DOHH2 (cell line): ENCODE measurements at regions not wholly inside any gene's neighbourhood (a gene's known extent, or its start where the extent isn't known, plus 50 kb on each side); places are given as distances from the start of the nearest gene placed in this dataset.

Source experiments
- H3F3A ChIP-seq: fragments of 200-600 bp; sonication (generic), shearing (Covaris generic); 2 replicates; pipeline ENCODE4 v1.6.0; 2016; ENCODE audit warnings: antibody characterized with exemption, mild to moderate bottlenecking; ENCODE audit not compliant: control insufficient read depth, insufficient read depth
- H3K27ac ChIP-seq: fragments of 200-600 bp; sonication (generic); 2 replicates; pipeline ENCODE4 v1.5.1; 2014; ENCODE audit warnings: low read depth, mild to moderate bottlenecking, low read length, moderate library complexity
- H3K27me3 ChIP-seq: fragments of 200-600 bp; sonication (generic); 2 replicates; pipeline ENCODE4 v1.6.1; 2014; ENCODE audit warnings: mild to moderate bottlenecking, low read length, mixed read lengths; ENCODE audit not compliant: control insufficient read depth
- H3K36me3 ChIP-seq: fragments of 200-600 bp; sonication (generic); 2 replicates; pipeline ENCODE4 v1.6.1; 2014; ENCODE audit warnings: mild to moderate bottlenecking, low read length, moderate library complexity, mixed read lengths; ENCODE audit not compliant: control insufficient read depth
- H3K4me1 ChIP-seq: fragments of 200-600 bp; sonication (generic); 2 replicates; pipeline ENCODE4 v1.6.1; 2014; ENCODE audit warnings: mild to moderate bottlenecking, low read length, mixed read lengths; ENCODE audit not compliant: control insufficient read depth
- H3K4me2 ChIP-seq: fragments of 200-600 bp; sonication (generic); 2 replicates; pipeline ENCODE4 v1.6.0; 2014; ENCODE audit warnings: mild to moderate bottlenecking, low read length, moderate library complexity
- H3K4me3 ChIP-seq: fragments of 200-600 bp; sonication (generic); 2 replicates; pipeline ENCODE4 v1.5.1; 2014; ENCODE audit warnings: mild to moderate bottlenecking, low read length, mixed read lengths
- H3K79me2 ChIP-seq: fragments of 200-600 bp; sonication (generic); 2 replicates; pipeline ENCODE4 v1.6.1; 2014; ENCODE audit warnings: mild to moderate bottlenecking, low read length, mixed read lengths; ENCODE audit not compliant: control insufficient read depth
- H3K9me2 ChIP-seq: fragments of 200-600 bp; sonication (generic); replicated peaks from 2 replicates; pipeline ENCODE4 v1.6.1; 2014; ENCODE audit warnings: mild to moderate bottlenecking, low read length, mixed read lengths; ENCODE audit not compliant: control insufficient read depth
- H3K9me3 ChIP-seq: fragments of 200-600 bp; sonication (generic); 2 replicates; pipeline ENCODE4 v1.6.1; 2014; ENCODE audit warnings: antibody characterized with exemption, low read length, mixed read lengths; ENCODE audit not compliant: control insufficient read depth, insufficient read depth
- H4K20me1 ChIP-seq: fragments of 200-600 bp; sonication (generic); 2 replicates; pipeline ENCODE4 v1.6.0; 2014; ENCODE audit warnings: low read depth, mild to moderate bottlenecking, antibody characterized with exemption, low read length, moderate library complexity; ENCODE audit not compliant: control insufficient read depth, insufficient read depth
- CTCF ChIP-seq: fragments of 200-600 bp; sonication (generic); IDR thresholded peaks from one replicate; pipeline ENCODE4 v1.5.1; 2014; ENCODE audit warnings: antibody characterized with exemption, mild to moderate bottlenecking, low read depth, low read length; ENCODE audit not compliant: poor library complexity, severe bottlenecking
- EZH2phosphoT487 ChIP-seq: fragments of 200-600 bp; sonication (generic); IDR thresholded peaks from 2 replicates; pipeline ENCODE4 v1.6.1; 2017; ENCODE audit warnings: borderline replicate concordance, mild to moderate bottlenecking, antibody characterized with exemption, low read length, moderate library complexity, mixed read lengths

- H3K36me3 ChIP-seq: no peaks in the 10 kb centered on the region
- TF ChIP-seq CTCF: no peak
- no peak for TF ChIP-seq EZH2phosphoT487
- no peak overlapping the region for H3K4me3 ChIP-seq
- no peak overlapping the region for H3K4me2 ChIP-seq
- H3K4me1 ChIP-seq: no peaks in the 10 kb centered on the region
- no peaks in the 10 kb centered on the region for H4K20me1 ChIP-seq
- no peaks in the 10 kb centered on the region for H3F3A ChIP-seq
- H3K9me3 ChIP-seq: no peaks in the 10 kb centered on the region
- no peaks in the 10 kb centered on the region for H3K9me2 ChIP-seq
- no peaks in the 10 kb centered on the region for H3K27me3 ChIP-seq
- no peak overlapping the region for H3K27ac ChIP-seq
- H3K79me2 ChIP-seq: no peaks in the 10 kb centered on the region
Observed at GRCh38 chr17:34521955-34522354, 57.4 kb upstream of the TMEM132E start.

DNA sequence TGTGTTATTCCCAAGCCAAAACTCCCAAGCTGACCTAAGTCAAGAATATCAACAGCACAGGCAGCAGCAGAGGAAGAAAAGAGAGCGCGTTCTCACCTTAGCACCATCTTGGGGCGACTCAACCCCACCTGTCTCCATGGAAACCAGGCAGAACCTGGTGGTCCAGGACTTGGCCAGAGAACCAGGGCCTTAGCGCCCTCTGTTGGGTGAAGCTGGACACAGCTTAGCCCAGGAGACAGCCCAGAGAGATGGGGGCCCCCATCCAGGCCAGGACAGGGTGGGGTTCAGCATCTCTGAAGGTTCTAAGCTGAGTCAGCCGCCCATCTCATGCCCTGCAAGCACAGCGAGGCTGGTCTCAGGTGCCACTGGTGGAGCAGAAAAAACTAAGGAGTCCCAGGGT is 60.1 kb upstream of the TMEM132E start:
- no peaks in the 10 kb centered on the region for H4K20me1 ChIP-seq
- H3K27me3 ChIP-seq: no peaks in the 10 kb centered on the region
- no peaks in the 10 kb centered on the region for H3K9me2 ChIP-seq
- H3K27ac ChIP-seq: no peak overlapping the region
- no peak overlapping the region for H3K4me2 ChIP-seq
- no peaks in the 10 kb centered on the region for H3K4me1 ChIP-seq
- H3K4me3 ChIP-seq: no peak overlapping the region
- TF ChIP-seq CTCF (peak; percentile 73), EZH2phosphoT487 (no peak)
- H3F3A ChIP-seq: no peaks in the 10 kb centered on the region
- no peaks in the 10 kb centered on the region for H3K79me2 ChIP-seq
- H3K36me3 ChIP-seq: no peaks in the 10 kb centered on the region
- H3K9me3 ChIP-seq: no peaks in the 10 kb centered on the region

DNA sequence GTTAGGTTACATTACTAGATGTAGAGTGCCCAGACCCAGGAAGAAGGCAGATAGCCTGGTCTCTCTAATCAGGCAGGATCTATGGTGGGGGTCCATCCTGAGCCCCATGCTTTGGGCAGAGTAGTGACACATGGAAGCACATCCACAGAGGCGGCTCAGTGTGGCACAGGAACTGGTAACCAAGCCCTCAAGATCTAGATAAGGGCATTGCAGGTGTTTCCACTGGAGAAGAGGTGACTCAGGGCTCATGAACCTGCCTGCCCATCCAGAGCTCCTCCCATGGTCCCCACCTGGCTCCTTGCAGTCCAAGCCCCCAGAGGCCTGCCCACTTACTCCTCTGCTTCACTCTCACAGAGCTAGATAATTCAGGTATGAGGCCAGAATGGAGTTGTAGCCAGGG is 62.0 kb upstream of the TMEM132E start:
- H3K4me3 ChIP-seq: no peak overlapping the region
- H4K20me1 ChIP-seq: no peaks in the 10 kb centered on the region
- no peaks in the 10 kb centered on the region for H3K9me3 ChIP-seq
- no peaks in the 10 kb centered on the region for H3K4me1 ChIP-seq
- peaks cover 3% of the 10 kb centered on the region; the same call in 1 of the 2 replicates for H3K27me3 ChIP-seq
- H3K4me2 ChIP-seq: no peak overlapping the region
- no peak for TF ChIP-seq CTCF
- no peak for TF ChIP-seq EZH2phosphoT487
- H3K36me3 ChIP-seq: no peaks in the 10 kb centered on the region
- H3K79me2 ChIP-seq: no peaks in the 10 kb centered on the region
- H3K9me2 ChIP-seq: no peaks in the 10 kb centered on the region
- no peak overlapping the region for H3K27ac ChIP-seq
- H3F3A ChIP-seq: no peaks in the 10 kb centered on the region

DNA sequence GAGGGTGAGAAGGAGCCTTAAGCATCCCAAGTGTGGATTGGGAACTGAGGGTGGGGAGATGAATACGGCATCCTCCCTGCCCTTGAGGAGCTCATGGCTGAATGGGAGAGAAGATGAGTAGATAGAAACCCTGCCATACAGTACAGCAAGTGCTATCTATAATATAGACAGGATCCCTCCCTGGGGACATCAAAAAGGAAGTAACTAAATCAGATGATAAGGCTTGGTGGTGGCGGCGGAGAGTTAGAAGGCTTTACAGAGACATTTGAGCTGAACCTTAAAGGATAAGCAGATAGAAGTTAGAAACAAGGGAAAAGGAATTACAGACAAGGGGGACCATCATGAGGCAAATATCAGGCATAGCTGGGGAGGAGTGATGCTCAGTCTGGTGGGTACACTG is 67.5 kb upstream of the TMEM132E start:
- no peaks in the 10 kb centered on the region for H4K20me1 ChIP-seq
- no peaks in the 10 kb centered on the region for H3K9me2 ChIP-seq
- H3K4me1 ChIP-seq: no peaks in the 10 kb centered on the region
- H3K4me3 ChIP-seq: no peak overlapping the region
- H3K36me3 ChIP-seq: no peaks in the 10 kb centered on the region
- TF ChIP-seq EZH2phosphoT487 (no peak), CTCF (no peak)
- no peaks in the 10 kb centered on the region for H3F3A ChIP-seq
- no peak overlapping the region for H3K27ac ChIP-seq
- H3K4me2 ChIP-seq: no peak overlapping the region
- H3K9me3 ChIP-seq: no peaks in the 10 kb centered on the region
- peaks cover 6% of the 10 kb centered on the region; the same call in 1 of the 2 replicates for H3K27me3 ChIP-seq
- H3K79me2 ChIP-seq: no peaks in the 10 kb centered on the region
